Left ventricle myocardium inferior (tissue), 1 donor: ENCODE measurements at regions not wholly inside any gene's neighbourhood (a gene's known extent, or its start where the extent isn't known, plus 50 kb on each side); places are given as distances from the start of the nearest gene placed in this dataset.
A peak's percentile ranks its signal among the peaks of the same experiment; 100 is the strongest.
"Not testable (repeated sequence)": the region's sequence is repeated elsewhere in the genome, so short reads cannot be mapped to it uniquely, and the experiment has no call there.

Experiments
- DNase-seq: peaks from one replicate; pipeline ENCODE4 v3.0.0-alpha.2; 2020
- H3K27ac ChIP-seq: fragments of 200-600 bp; replicated peaks from 2 replicates; pipeline ENCODE4 v1.8.0; 2021
- H3K27me3 ChIP-seq: fragments of 200-600 bp; 2 replicates; pipeline ENCODE4 v1.8.0; 2021; ENCODE audit warnings: low read depth
- H3K36me3 ChIP-seq: fragments of 200-600 bp; 2 replicates; pipeline ENCODE4 v1.8.0; 2021
- H3K4me1 ChIP-seq: fragments of 200-600 bp; 2 replicates; pipeline ENCODE4 v1.8.0; 2021
- H3K4me3 ChIP-seq: fragments of 200-600 bp; 2 replicates; pipeline ENCODE4 v1.8.0; 2021; ENCODE audit warnings: mild to moderate bottlenecking, moderate library complexity
- H3K9me3 ChIP-seq: fragments of 200-600 bp; replicated peaks from 2 replicates; pipeline ENCODE4 v1.8.0; 2021
- intact Hi-C: fragments of 100-400 bp; cut with micrococcal nuclease; formaldehyde crosslinking; loops from one replicate; pipeline ENCODE4 v1.11.0; 2022
- donor health status: DM: no; HTN: yes; CAD: no; lungs with severe emphysema.

- intact Hi-C loops, H3K27ac ChIP-seq, H3K36me3 ChIP-seq, H3K4me1 ChIP-seq, H3K9me3 ChIP-seq, H3K27me3 ChIP-seq, H3K4me3 ChIP-seq: not testable (repeated sequence)
- peak; percentile 46 for DNase-seq
These were observed 192.3 kb downstream of the BCL2L11 start for GRCh38 chr2:111312897-111313607.

DNA sequence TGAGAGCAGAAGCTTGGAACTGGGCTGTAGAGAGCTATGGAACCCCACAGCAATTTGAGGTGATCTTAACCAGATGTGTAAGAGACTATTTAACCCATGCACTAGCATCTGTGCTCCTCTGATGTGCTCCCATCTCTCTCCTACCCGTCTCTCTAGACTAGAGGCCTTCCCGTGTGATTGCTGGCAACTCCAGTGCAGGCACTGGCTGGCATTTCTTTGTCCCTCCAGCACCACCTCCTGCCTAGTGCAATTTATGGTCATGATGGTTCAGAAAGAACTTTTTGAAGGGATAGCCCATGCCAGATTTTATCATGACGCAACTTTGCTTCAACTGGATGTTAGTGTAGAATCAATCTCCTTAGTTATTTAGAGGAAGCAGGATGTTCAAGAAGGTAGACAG is 193.0 kb downstream of the BCL2L11 start:
- H3K27me3 ChIP-seq, H3K9me3 ChIP-seq, intact Hi-C loops, DNase-seq, H3K4me3 ChIP-seq, H3K27ac ChIP-seq, H3K36me3 ChIP-seq, H3K4me1 ChIP-seq: not testable (repeated sequence)

DNA sequence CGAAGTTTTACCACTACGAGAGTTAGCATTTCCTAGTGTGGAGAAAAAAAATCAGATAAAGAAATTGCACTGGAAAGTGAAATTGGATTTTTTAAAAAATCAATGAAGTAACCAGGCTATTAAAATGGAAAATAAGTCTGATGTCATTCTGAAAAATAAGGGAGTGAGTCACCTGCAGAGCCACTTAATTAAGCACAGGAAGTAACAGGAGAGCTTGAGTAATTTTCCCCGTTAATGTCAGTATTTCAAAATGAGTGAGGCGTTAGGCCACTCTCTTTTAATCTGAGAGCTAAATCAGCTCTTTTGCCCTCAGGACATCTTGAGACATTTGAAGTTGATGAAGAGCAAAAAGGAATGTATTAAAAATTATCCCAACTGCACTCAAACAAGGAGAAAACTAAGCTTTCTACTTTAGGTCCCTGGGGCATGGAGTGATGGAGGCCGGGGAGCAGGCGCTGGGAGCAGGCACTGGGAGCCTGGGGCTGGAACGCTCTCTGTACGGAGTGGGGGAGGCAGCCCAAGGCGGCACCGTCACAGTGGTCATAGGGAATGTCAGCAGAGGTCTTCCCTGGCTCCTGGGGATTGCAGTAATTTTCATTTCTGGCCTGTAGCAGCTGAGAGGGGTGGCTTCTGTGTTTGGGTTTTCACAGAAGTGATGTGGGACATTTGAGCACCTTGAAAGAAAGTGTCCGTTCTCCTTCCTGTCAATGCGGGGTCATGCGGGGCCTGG is 194.6 kb downstream of the BCL2L11 start:
- H3K36me3 ChIP-seq, H3K4me1 ChIP-seq, intact Hi-C loops, H3K9me3 ChIP-seq, H3K4me3 ChIP-seq, H3K27me3 ChIP-seq, H3K27ac ChIP-seq, DNase-seq: not testable (repeated sequence)

DNA sequence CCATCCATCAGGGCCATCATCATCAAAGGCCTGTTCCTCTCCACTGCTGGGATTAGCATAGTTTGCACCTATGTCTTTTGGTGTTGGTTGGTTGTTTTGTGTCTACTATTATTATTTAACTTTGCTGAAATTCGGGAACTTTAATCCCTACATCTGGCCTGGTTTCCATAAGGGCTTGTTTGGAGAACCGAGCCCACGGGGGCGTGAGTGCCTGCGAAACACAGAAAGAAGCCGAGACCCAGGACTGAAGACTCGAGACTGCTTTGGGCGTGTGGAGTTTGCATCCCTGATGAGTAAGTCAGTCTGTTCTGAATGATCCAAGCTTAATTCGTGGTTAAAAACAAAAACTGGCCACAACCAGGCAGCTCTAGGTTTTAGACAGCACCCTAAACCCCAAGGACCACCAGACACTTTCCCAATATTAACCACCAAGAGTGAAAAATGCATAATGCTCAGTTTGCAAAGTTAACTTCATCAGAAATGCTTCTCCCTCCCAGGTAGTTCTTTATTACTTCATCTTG is 195.6 kb downstream of the BCL2L11 start:
- H3K4me1 ChIP-seq, H3K9me3 ChIP-seq, H3K4me3 ChIP-seq, H3K27ac ChIP-seq, intact Hi-C loops, H3K36me3 ChIP-seq, H3K27me3 ChIP-seq, DNase-seq: not testable (repeated sequence)

DNA sequence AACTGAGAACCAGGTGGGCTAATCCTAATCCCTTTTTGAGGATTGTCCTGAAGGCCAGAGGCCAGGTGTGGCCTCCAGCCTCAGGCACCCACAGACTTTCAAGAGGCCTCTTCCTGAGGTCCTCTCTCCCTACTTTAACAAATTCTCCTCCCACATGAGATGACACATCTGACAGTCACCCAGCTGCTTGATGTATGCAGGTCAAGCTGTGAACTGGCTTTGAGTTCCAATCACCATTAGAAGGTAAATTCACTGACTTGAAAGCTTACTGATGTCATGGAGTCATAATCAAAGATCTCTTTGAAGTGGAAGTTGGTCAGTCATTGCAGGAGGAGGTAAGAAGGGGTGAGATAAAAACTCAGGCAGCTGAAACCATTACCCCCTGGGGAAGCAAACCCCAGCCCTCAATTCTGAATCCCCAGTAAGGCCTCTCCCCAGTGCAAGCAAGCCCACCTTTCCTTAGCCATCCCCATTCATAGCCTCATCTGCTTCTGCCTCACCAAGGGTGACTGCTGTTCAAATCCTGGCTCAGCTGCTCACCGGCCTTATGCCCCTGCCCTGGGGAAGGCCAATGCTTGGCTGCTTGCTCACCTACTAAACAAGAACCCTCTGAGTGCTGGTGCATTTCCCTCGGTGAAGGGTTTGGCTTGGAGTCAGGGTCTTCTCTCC is 196.3 kb downstream of the BCL2L11 start:
- H3K4me1 ChIP-seq, H3K4me3 ChIP-seq, H3K36me3 ChIP-seq, H3K27ac ChIP-seq, H3K9me3 ChIP-seq, H3K27me3 ChIP-seq, intact Hi-C loops, DNase-seq: not testable (repeated sequence)

GRCh38 chr2:111319552-111319951 is 198.8 kb downstream of the BCL2L11 start:
- H3K4me1 ChIP-seq, DNase-seq, H3K9me3 ChIP-seq, H3K27ac ChIP-seq, H3K27me3 ChIP-seq, H3K36me3 ChIP-seq, H3K4me3 ChIP-seq, intact Hi-C loops: not testable (repeated sequence)

GRCh38 chr2:111320264-111320663 is 199.6 kb downstream of the BCL2L11 start:
- H3K27ac ChIP-seq, H3K9me3 ChIP-seq, H3K4me3 ChIP-seq, H3K4me1 ChIP-seq, H3K36me3 ChIP-seq, intact Hi-C loops, DNase-seq, H3K27me3 ChIP-seq: not testable (repeated sequence)

GRCh38 chr2:111320965-111321364 is 200.3 kb downstream of the BCL2L11 start:
- H3K36me3 ChIP-seq, H3K9me3 ChIP-seq, intact Hi-C loops: not testable (repeated sequence)

GRCh38 chr2:111323384-111323783 is 202.7 kb downstream of the BCL2L11 start:
- H3K36me3 ChIP-seq, intact Hi-C loops, H3K27ac ChIP-seq, H3K4me3 ChIP-seq, H3K4me1 ChIP-seq, H3K27me3 ChIP-seq, H3K9me3 ChIP-seq, DNase-seq: not testable (repeated sequence)

More at GRCh38 chr2:111320965-111321364, 200.3 kb downstream of the BCL2L11 start:
- not testable (repeated sequence) for DNase-seq, H3K4me3 ChIP-seq, H3K27ac ChIP-seq, H3K4me1 ChIP-seq, H3K27me3 ChIP-seq

- DNase-seq, H3K4me3 ChIP-seq, intact Hi-C loops: not testable (repeated sequence)
These were observed 207.0 kb downstream of the BCL2L11 start for GRCh38 chr2:111327726-111328125.

GRCh38 chr2:111329309-111329708 is 208.6 kb downstream of the BCL2L11 start:
- H3K27me3 ChIP-seq, H3K27ac ChIP-seq, intact Hi-C loops, H3K36me3 ChIP-seq, H3K4me3 ChIP-seq, H3K9me3 ChIP-seq, H3K4me1 ChIP-seq, DNase-seq: not testable (repeated sequence)

More at GRCh38 chr2:111327726-111328125, 207.0 kb downstream of the BCL2L11 start:
- not testable (repeated sequence) for H3K27me3 ChIP-seq, H3K9me3 ChIP-seq, H3K27ac ChIP-seq, H3K36me3 ChIP-seq, H3K4me1 ChIP-seq

- H3K4me1 ChIP-seq, H3K36me3 ChIP-seq, H3K27me3 ChIP-seq, DNase-seq, intact Hi-C loops, H3K27ac ChIP-seq, H3K9me3 ChIP-seq, H3K4me3 ChIP-seq: not testable (repeated sequence)
These were observed 210.5 kb downstream of the BCL2L11 start for GRCh38 chr2:111331099-111331724.

GRCh38 chr2:111335220-111335907 is 214.7 kb downstream of the BCL2L11 start:
- H3K4me1 ChIP-seq, DNase-seq, intact Hi-C loops: not testable (repeated sequence)

More at GRCh38 chr2:111335220-111335907, 214.7 kb downstream of the BCL2L11 start:
- not testable (repeated sequence) for H3K27ac ChIP-seq, H3K4me3 ChIP-seq, H3K9me3 ChIP-seq, H3K27me3 ChIP-seq, H3K36me3 ChIP-seq
